ENCODE measurements at regions not wholly inside any gene's neighbourhood (a gene's known extent, or its start where the extent isn't known, plus 50 kb on each side); places are given as distances from the start of the nearest gene placed in this dataset.

Small RNA genes lying in the stretch of these regions (small RNA-seq; reads per million reads assigned to genes)
- gene RF00003: 14.6 reads per million, percentile 96 among the genes with 10 or more reads in this experiment
